ENCODE measurements at regions not wholly inside any gene's neighbourhood (a gene's known extent, or its start where the extent isn't known, plus 50 kb on each side); places are given as distances from the start of the nearest gene placed in this dataset.
A peak's percentile ranks its signal among the peaks of the same experiment; 100 is the strongest.

DNA sequence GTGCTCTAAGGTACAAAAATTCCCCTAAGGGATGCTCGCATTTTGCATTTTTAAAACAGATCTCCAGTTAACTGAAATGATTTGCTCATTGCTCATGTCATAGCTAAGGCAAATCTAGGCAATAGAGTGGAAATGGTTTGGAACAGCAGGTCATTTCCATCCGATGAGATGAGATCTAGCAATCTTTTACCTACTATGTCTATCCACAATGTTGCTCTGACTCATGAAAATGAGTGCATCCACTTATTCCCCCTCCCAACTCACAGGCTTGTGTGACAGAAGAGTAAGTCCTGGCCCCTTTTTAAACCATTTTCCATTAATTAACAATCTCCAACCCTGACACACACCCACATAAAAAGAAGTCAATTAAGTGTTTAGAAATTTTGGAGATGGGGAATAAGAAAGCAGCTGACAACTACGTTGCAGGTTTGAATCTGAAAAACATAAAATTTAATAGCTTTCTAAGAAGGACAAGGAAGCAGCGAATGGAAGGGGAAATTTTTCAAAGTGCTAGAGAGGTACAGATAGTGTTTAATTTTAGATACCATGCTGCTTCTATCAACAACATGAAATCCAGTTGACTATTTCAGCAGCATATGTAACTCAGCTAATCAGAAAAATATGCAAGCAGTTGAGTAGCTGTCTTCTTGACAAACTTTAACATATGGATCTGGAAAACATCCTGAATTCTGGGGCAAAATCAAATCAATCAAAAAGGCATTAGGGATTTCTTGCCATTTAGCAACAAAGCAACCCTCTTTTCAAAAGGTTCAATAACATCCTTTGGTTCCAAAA is 112.0 kb downstream of the TMCO5A start:
- no peak for DNase-seq

DNA sequence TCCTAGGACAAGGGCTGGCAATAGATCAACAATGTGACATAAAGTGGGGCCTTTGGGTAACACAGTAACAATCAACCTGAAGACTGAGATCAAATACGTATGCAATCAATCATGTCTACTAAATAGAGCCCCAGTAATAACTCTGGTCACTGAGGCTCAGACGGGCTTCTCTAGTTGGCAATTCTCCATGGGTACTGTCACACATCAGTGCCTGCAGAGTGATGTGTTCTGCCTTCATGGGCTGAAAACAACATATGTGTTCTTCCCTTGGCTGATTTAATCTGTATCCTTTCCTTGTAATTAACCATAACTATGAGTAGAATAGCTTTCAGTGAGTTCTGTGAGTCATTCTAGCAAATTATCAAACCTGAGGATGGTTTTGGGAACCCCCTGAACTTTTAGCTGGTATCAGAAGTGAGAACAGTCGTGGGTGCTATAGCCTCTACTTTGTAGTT is 113.6 kb downstream of the TMCO5A start:
- DNase-seq: no peak

DNA sequence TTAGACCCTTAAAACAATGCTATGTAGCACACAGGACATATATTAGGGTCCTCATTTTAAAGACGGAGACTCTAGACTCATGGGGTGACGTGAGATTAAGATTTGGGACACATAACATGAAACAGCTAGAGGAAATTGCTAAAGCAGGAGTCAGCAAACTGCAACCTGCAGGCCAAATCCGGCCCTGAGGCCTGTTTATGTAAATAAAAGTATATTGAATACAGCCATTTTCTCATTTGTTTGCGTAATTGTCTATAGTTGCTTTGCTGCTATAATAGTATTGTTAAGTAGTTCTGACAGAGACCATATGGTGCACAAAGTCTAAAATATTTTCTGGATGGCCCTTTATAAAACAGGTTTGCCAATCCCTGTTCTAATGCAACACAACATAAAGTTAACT is 115.5 kb downstream of the TMCO5A start:
- DNase-seq: no peak

DNA sequence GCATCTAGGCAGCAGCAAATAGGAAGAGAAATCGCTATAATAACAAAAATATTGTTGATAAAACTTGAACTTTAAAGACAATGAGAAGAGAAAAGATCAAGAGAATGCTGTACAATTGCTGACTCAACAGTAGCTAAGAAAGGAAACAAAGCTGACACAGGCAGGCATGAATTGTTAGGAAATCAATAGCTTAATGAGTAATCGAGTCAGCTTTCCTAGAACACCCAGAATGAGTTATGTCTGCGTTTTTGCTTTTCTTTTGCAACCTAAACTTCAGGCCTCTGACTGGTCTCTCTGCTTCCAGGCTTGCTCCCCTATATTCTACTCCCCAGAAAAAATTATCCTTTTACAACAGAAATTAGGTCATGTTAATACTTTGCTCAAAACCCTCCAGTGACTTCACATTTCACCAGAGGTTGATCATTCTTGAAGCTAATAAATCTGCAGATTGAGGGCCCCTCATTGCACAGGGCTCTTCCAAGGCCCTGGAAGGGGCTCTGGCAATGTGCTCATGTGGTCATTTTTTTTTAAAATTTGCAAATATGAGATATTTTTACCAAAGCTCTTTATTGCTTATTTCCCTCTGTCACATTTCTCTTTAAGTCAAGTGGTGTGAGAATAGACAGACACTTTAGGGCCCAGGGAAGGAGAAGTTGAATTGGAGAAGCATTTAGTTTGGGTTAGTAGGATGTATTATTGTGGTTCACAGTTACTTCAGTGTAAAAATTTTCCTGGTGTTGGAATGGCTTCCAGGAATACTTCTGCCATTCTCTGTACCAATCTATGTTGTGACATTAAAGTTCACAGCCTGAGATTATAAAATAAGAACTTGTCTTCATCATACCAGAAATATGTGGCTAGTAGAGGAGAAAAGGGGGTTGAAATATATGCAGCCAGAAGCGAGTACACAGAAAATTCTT is 116.3 kb downstream of the TMCO5A start:
- no peak for DNase-seq

DNA sequence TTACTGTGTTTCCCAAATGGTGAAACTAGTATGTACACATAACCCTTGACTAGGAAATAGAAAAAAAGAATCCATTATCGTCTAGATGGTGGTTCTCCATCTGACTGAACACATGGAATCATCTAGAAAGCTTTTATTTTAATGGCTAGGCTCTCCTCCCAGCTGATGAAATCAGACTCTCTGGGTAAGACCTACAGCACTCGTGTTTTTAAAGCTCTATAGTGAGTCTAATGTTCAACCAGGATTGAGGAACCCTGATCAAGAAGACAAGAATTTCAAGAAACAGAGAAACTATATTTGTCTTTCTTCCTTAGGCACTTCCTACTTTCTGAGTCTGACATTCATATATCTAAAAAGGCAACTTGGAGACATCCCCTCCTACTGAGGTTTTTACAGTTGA is 118.8 kb downstream of the TMCO5A start:
- DNase-seq: no peak

DNA sequence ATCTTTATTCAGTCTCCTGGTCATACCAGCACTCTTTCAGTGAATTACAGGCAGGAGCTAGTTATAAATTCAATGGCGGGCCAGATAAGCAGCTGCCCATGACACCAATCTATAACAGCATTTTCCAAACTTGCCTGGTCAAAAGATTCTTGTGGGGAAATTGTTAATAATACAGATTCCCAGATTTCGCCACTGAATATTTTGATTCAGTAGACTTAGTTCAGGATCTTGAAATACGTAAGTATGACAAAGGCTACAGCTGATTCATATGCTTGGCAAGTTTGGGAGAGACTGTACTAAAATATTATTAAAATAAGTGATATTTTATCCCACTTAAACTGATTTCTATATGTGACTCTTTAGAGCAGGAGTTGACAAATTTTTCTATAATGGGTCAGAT is 119.3 kb downstream of the TMCO5A start:
- no peak for DNase-seq

DNA sequence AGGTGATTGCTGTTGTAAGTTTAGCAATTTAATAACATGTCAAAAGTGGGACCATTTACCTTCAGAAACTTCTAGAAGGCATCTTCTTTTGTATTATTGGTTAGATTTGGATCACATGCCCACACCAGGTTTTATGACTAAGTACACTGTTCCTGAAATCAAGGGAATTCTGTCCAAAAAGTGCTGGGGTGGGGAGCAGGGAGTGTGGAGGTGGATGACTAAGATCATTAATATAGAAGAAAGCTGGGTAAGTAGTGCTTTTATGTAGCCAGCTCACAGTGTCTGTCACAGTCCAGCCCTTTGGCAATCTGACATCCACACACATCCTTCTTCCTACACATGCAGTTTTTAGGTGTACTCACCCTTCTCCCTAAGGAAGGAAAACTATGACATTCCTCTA is 120.0 kb downstream of the TMCO5A start:
- no peak for DNase-seq

DNA sequence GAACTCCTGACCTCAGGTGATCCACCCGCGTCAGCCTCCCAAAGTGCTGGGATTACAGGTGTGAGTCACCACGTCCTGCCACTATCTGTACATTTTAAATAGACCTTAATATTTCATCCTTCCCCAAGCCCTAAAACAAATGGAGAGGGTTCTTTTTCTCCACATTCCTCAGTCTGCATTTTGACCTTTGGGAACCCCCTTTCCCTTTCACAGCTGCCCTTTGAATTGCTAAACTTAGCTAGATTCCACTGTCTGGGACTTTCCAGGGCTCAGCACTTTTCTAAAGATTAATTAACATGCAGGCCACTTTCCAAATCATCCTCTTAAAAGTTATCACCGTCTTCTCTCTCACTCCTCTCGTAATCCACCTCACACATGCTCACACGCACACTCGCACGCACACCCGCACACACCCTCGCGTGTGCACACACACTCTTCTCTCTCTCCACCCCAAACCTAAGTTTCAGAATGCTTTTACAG is 124.2 kb downstream of the TMCO5A start:
- DNase-seq: no peak

DNA sequence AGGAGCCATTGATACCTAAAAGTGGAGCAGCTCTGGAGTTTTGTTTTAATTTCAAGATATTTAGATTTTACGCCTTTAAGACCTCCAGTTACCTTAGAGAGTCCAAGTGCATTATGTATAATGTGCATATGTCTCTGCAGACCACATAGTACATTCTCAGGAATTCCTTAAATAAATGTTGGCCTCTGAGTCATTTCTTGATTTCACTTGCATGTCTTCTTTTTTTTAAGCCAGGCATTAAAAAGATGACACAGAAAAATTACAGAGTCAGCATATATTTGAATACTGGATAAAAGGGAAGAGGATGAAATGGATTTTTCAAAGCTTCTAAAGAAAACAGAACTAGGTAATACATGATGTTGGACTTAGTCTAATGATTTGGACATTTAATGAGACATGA is 125.2 kb downstream of the TMCO5A start:
- no peak for DNase-seq

DNA sequence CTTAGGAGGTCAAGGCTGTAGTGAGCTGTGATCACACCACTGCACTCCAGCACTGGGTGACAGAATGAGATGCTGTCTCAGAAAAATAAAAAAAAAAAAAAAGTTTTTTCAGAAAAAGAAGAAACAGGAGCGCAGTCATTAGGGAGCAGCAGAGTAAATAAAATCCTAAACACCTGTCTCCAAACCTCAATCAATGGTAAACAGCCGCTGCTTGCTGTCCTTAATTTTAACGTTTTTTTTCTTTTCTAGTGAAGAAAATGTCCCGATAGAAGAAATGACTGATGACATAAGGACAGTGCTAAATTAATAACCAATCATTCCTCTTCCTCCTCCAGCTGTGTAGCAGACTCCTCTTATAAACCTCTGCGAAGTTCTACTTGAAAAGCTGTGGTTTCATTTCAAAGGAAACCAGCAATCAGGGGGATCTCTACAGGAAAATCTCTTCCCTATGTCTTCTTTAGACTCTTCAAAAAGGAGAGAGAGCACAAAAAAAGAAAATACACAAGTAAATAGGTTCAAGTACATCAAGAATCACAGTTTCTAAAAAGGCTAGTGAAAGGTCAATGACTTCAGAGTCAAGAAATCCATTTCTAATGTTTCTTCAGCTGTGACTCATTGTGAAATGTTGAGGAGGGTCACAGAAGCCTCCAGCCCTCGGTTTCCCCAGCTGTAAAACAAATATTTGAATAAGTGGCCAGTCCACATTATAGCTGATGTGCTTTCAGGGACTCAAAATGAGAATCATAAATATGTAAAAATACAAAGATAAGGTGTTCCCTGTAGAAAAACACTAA is 127.6 kb downstream of the TMCO5A start:
- DNase-seq: no peak

DNA sequence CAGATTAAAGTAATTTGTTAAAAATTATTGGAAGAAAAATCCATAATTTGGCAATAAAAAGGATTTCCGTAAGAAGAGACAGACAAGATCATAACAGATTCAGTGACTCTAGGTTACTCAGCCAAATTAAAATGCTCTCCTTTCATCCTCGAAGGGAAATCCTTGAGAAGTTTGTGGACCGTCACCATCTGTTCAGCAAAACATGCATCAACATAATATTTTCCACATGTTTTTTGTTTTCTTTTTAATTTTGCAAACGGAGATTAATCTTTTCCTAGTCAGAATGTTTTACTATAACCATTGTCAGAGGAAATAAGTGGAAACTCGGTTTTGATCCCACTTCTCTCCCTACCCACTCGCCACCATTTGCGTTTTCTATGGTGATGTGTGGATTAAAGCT is 128.3 kb downstream of the TMCO5A start:
- DNase-seq: no peak

DNA sequence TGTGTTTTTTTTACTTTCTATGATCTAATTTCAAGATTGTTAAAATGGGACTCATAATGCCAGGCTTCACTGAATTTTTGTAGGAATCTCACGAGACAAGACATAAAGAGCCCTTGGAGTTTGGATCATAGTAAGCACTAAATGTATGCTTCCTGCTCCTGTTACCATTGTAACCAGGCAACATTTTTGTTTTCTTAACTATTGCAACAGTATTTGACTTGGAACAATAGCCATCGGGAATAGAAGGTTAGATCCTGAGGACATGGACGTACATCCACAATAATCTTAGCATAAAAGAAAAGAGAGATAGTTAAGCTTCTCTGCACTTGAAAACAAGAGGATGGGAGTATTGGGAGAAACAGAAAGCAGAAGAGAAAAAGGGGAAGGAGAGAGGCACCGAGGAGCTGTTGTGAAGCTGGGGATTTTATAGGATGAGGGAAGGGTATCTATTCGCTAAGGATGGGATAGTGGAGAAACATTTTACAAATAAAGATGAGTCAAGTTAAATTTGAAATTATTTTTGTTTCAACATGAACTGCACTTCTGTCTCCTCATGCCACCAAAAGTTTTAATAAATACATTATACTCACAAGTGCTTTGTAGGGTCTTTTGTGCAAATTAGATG is 131.4 kb downstream of the TMCO5A start:
- DNase-seq: no peak

DNA sequence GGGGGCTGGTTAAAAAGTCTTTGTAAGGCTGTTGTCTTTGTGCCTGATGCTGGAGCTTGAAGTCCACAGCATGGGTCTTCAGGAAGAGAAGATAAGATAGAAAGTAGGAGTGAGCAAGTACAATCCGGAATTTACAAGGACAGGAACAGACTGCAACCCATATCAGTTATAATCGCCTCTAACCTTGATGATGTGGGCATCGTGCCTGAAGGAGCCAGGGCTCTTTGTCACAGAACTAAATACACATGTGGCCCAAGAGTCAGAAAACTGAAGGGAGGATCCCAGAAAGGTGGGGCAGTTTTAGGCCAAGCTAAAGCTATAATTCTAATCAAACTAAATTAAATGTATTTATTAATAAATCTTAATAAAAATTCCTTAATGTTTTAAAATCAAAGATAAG is 132.2 kb downstream of the TMCO5A start:
- DNase-seq: no peak

DNA sequence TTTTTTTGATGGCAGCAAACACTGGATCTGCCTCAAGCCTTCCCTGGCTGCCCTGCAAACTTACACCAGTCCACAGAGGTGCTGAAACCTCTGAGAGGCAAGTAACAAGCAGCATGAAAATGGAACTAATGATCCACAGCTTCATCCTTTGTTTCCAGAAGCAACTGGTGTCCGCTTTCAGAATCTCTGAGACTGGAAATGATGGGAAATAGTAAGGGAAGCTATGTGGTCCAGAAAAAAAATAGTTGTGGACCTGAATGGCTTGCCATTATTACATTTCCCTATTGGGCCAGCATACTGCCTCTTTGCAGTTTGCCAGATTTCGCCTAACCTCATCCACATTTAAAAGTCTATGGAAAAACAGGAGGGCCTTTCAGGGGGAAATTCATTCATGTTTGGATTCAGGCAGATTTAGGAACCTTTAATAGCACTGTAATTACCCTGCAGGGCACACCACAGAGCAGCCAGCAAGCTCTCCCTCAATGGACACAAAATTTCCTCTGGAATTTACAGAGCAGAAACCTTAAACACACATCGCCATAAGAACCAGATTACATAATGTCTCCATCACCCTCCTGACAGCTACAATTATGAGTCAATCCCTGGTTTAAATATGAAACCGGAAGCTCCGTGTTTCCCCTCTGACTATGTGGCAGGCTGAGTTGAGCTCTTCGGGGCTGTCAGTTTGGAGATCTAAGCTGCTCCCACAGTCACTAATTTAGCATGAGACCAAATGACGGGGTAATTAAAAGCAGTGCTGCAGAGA is 134.4 kb downstream of the TMCO5A start:
- peak; percentile 66 for DNase-seq

DNA sequence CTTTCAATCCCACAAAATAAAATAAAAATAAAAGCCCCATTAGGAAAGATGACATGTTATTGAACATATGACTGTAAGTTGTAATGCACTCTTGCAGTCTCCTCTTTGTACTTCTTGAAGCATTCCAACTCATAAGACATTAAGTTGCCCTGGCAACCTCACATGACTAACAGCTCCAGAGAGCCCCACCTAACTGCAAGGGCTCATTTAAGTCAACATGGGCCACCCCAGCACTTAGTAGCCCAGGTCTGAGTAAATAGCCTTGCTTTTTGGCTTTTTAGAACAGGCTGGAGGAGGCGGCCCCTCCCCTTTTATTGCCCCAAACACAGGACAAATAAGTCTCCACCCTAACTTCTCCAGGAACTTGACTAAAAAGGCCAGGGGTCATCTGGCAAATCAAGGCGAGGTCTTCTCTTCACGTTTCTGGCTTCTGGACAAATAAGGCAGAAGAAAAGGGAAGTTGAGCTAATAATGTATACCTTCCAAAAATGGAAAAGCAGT is 135.1 kb downstream of the TMCO5A start:
- DNase-seq: peak; percentile 57

DNA sequence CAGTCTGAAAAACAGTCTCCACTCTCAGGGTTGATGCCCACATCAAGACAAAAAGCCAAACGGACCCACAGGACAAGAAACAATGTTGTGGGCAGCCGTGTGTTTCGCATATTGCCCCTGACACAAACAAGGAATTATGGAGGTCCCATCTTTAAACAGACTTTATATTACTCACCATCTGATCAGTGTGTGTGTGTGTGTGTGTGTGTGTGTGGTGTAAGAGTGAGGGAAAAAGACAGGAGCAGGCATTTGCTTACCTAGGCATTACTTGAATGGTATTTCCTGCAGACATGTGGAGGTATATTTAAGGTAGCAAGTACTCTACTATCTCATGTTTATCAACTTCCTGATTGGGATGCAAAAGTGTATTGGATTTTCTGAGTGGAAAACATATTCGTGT is 136.3 kb downstream of the TMCO5A start:
- no peak for DNase-seq

DNA sequence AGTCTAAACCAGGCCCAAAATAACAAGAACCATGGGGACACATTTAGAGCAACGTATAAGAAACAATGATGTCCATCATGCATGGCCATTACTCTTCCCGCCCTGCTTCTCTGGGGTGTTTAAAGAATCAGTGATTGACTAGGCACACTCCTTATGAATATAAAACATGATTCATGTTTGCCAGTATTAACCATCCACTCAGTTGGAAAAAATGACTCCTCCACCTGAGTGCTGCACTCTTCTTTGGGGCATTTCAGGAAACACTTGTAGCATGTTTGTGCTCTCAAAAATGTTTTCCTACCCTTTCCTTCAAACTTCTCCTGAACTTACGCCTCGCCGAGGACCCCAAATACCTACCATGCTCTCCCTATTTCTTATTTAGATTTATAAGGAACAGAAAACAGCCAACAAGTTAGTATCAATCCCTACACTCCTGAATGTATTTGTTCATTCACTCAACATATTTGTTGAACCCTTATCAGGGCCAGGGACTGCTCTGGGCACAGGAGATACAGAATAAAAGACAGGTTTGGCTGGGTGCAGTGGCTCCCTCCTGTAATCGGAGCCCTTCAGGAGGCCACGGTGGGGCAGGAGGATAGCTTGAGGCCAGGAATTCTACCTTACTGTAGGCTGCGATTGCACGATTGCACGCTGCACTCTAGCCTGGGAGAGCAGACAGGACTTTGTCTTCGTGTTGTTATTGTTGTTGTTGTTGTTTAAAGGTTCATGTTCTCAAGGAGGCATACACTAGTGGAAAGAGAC is 137.0 kb downstream of the TMCO5A start:
- DNase-seq: no peak

DNA sequence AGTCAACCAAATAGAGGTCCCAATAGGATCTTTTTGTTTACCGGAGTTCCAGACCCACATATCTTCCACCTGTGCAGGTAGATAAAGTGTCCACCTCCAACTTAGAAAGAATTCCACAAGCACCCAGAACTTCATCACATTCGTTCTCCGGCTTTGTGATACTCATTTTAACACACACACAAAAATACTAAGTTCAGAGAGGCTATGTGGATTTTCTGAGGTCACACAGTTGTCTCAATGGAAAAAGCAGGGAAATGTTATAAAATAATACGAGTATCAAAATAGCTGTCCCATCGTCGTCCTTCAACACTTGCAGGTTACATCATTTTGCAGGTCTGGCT is 137.5 kb downstream of the TMCO5A start:
- DNase-seq: no peak

DNA sequence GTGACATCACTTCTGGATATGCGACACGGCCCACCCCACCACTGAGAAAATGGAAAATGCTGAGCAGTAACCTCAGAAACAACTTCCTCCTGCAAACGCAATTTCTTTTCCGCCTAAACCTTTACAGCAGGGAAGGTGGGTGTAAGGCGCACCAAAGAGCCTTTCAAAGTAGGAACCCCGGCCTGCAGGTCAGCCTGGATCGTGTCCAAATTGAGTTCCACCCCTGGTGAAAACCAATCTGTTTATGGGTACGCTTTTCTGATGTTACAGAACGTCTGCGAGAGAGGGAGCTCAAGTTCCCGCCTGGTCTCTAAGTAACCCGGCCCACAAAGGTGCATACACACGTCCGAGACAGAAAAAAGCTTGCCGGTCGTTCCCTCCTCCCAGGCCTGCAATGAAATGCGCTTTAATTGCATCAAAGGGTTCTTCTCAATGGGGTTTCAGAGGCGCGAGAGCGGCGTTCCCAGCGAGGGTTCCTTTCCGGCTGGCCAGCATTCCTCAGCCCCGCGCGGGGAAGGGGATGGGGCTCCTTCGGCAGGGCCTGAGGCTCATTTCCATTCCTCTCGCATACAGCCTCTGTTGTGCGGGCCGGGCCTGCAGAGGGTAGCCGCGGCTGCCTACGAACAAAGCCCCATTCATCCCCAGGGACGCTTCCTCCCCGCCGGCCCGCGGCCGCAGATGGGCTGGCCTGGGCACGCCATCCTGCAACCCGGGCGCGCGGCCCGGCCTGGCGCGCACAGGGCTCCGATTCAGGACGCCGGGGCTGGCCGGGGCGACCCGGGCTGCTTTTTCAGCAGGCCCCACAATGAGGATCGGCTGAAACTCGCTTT is 138.1 kb downstream of the TMCO5A start:
- peak; percentile 84 for DNase-seq
